OCI-LY7 (cell line): ENCODE measurements at regions not wholly inside any gene's neighbourhood (a gene's known extent, or its start where the extent isn't known, plus 50 kb on each side); places are given as distances from the start of the nearest gene placed in this dataset.

Experiments used
- BruUV-seq: library from RNA; stranded (reverse); fragments of 400-500 nt; replicated peaks from 2 replicates; lab custom pipeline; 2021; lab: Mats Ljungman, UMichigan
- CTCF ChIA-PET: fragments of 300-600 bp; sonication (Branson Sonifier 250); formaldehyde crosslinking; loops from one replicate; lab custom pipeline; 2022; ENCODE audit warnings: antibody characterized with exemption; ENCODE audit not compliant: unreplicated experiment; lab: Charles Lee
- POLR2A ChIA-PET: fragments of 300-600 bp; sonication (Branson Sonifier 250); formaldehyde crosslinking; loops from one replicate; lab custom pipeline; 2022; ENCODE audit warnings: antibody characterized with exemption; lab: Charles Lee
- DNase-seq: peaks from one replicate; pipeline ENCODE4 v3.0.0-alpha.2; 2015; ENCODE audit warnings: low spot score
- H2AFZ ChIP-seq: fragments of 200-600 bp; sonication (generic), shearing (Covaris generic); 2 replicates; pipeline ENCODE4 v1.6.1; 2014; ENCODE audit warnings: mild to moderate bottlenecking, antibody characterized with exemption, low read length, moderate library complexity
- H3K27ac ChIP-seq: fragments of 200-600 bp; sonication (generic); 2 replicates; pipeline ENCODE4 v1.5.1; 2014; ENCODE audit warnings: mixed run types, low read depth, mild to moderate bottlenecking, moderate library complexity, low read length, inconsistent platforms; ENCODE audit not compliant: poor library complexity, severe bottlenecking
- H3K36me3 ChIP-seq: fragments of 200-600 bp; sonication (generic); 2 replicates; pipeline ENCODE4 v1.6.1; 2014; ENCODE audit warnings: mild to moderate bottlenecking, antibody characterized with exemption, low read length, moderate library complexity, mixed read lengths; ENCODE audit not compliant: insufficient read depth
- H3K4me1 ChIP-seq: fragments of 200-600 bp; sonication (generic); 2 replicates; pipeline ENCODE4 v1.5.1; 2014; ENCODE audit warnings: mild to moderate bottlenecking, low read length; ENCODE audit not compliant: insufficient read depth, poor library complexity, severe bottlenecking
- H3K4me2 ChIP-seq: fragments of 200-600 bp; sonication (generic); 2 replicates; pipeline ENCODE4 v1.6.1; 2014; ENCODE audit warnings: mild to moderate bottlenecking, low read length
- H3K4me3 ChIP-seq: fragments of 200-600 bp; sonication (generic); 2 replicates; pipeline ENCODE4 v1.5.1; 2014; ENCODE audit warnings: mild to moderate bottlenecking, low read depth, low read length; ENCODE audit not compliant: poor library complexity, severe bottlenecking
- H3K79me2 ChIP-seq: fragments of 200-600 bp; sonication (generic); 2 replicates; pipeline ENCODE4 v1.6.1; 2016; ENCODE audit warnings: low read depth, mild to moderate bottlenecking, low read length, moderate library complexity, mixed read lengths; ENCODE audit not compliant: insufficient read depth
- H3K9me2 ChIP-seq: fragments of 200-600 bp; sonication (generic); 2 replicates; pipeline ENCODE4 v1.6.1; 2016; ENCODE audit warnings: mild to moderate bottlenecking, low read length, mixed read lengths; ENCODE audit not compliant: insufficient read depth
- H3K9me3 ChIP-seq: fragments of 200-600 bp; sonication (generic); 2 replicates; pipeline ENCODE4 v1.6.1; 2014; ENCODE audit warnings: mild to moderate bottlenecking, mixed run types, low read length, mixed read lengths
- H4K20me1 ChIP-seq: fragments of 200-600 bp; sonication (generic); 2 replicates; pipeline ENCODE4 v1.6.1; 2014; ENCODE audit warnings: mild to moderate bottlenecking, antibody characterized with exemption, low read length, moderate library complexity, mixed read lengths; ENCODE audit not compliant: insufficient read depth
- CTCF ChIP-seq: fragments of 200-600 bp; sonication (generic); conservative IDR thresholded peaks from 2 replicates; pipeline ENCODE4 v1.5.1; 2014; ENCODE audit warnings: mild to moderate bottlenecking, antibody characterized with exemption, low read length, moderate library complexity, mixed read lengths
- EZH2phosphoT487 ChIP-seq: fragments of 200-600 bp; sonication (generic); IDR thresholded peaks from 2 replicates; pipeline ENCODE4 v1.6.1; 2018; ENCODE audit warnings: low read depth, borderline replicate concordance, mild to moderate bottlenecking, mixed run types, antibody characterized with exemption, low read length, moderate library complexity, mixed read lengths
- intact Hi-C: fragments of 100-400 bp; cut with micrococcal nuclease; formaldehyde crosslinking; loops from one replicate; pipeline ENCODE4 v1.10.0; 2022; ENCODE audit not compliant: unreplicated experiment

GRCh38 chr5:6161257-6161656 is 217.1 kb downstream of the MED10 start:
- ChIA-PET POLR2A (no interaction called here), CTCF (no interaction called here)
- H3K9me3 ChIP-seq, result no peaks in the 10 kb centered on the region
- H3K36me3 ChIP-seq, result no peaks in the 10 kb centered on the region
- H3K27ac ChIP-seq, result no peak overlapping the region
- no peak overlapping the region for H2AFZ ChIP-seq
- no peak overlapping the region for H3K4me3 ChIP-seq
- H3K4me1 ChIP-seq, result no peaks in the 10 kb centered on the region
- BruUV-seq, result no TSS peak
- no peak for DNase-seq
- intact Hi-C loops, result loop anchor here (5.0 kb wide), 1 partner anchor 366 kb away; no protein-coding TSS in a partner anchor
- no peaks in the 10 kb centered on the region for H4K20me1 ChIP-seq
- no peak overlapping the region for H3K4me2 ChIP-seq
- TF ChIP-seq EZH2phosphoT487 (no peak), CTCF (no peak)
- no peaks in the 10 kb centered on the region for H3K79me2 ChIP-seq
- no peaks in the 10 kb centered on the region for H3K9me2 ChIP-seq

- Histone ChIP-seq H3K36me3 (no peaks in the 10 kb centered on the region), H3K4me1 (no peaks in the 10 kb centered on the region), H4K20me1 (no peaks in the 10 kb centered on the region), H3K9me2 (no peaks in the 10 kb centered on the region), H3K4me3 (no peak overlapping the region), H3K27ac (no peak overlapping the region), H3K9me3 (no peaks in the 10 kb centered on the region), H3K4me2 (no peak overlapping the region), H2AFZ (no peak overlapping the region), H3K79me2 (no peaks in the 10 kb centered on the region)
- no TSS peak for BruUV-seq
- DNase-seq, result no peak
- ChIA-PET CTCF (no interaction called here), POLR2A (no interaction called here)
- intact Hi-C loops, result loop anchor here (5.0 kb wide), 1 partner anchor 367 kb away; no protein-coding TSS in a partner anchor
- TF ChIP-seq EZH2phosphoT487 (no peak), CTCF (no peak)
These were observed 218.4 kb downstream of the MED10 start for GRCh38 chr5:6159832-6160430.
